ENCODE measurements at regions not wholly inside any gene's neighbourhood (a gene's known extent, or its start where the extent isn't known, plus 50 kb on each side); places are given as distances from the start of the nearest gene placed in this dataset.

DNA sequence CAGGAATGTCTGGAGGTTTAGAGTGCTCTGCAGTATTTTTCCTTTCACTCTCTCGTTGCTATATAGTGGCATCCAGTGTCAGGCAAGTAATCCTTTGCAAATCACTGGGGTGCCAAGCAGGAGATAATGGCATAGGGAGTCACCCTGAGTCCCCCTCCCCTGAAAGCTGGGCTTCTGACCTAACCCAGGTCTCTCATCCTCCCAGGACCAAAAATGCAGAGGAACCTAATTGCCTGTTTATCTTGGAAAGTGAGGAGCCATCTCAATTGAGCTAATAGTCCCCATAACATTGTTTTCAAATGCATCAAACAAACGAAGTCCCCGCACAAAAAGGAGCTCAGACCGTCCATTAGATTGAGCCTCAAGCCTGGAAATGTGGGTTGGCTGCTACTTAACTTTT is 368.0 kb upstream of the IRX2 start:
- Histone ChIP-seq H3K4me3 (replicated peaks in 1 of 3) (no peak overlapping the region), H3K9me3 (no peaks in the 10 kb centered on the region), H3K27ac (no peak overlapping the region), H3K27me3 (no peaks in the 10 kb centered on the region), H3K4me1 (no peaks in the 10 kb centered on the region), H3K36me3 (no peaks in the 10 kb centered on the region)
- TF ChIP-seq POLR2A (IDR thresholded peaks at IDR 0.05): no peak
- TF ChIP-seq, protein P1, sequence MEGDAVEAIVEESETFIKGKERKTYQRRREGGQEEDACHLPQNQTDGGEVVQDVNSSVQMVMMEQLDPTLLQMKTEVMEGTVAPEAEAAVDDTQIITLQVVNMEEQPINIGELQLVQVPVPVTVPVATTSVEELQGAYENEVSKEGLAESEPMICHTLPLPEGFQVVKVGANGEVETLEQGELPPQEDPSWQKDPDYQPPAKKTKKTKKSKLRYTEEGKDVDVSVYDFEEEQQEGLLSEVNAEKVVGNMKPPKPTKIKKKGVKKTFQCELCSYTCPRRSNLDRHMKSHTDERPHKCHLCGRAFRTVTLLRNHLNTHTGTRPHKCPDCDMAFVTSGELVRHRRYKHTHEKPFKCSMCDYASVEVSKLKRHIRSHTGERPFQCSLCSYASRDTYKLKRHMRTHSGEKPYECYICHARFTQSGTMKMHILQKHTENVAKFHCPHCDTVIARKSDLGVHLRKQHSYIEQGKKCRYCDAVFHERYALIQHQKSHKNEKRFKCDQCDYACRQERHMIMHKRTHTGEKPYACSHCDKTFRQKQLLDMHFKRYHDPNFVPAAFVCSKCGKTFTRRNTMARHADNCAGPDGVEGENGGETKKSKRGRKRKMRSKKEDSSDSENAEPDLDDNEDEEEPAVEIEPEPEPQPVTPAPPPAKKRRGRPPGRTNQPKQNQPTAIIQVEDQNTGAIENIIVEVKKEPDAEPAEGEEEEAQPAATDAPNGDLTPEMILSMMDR (IDR thresholded peaks at IDR 0.05): no peak
- WGBS, 2 donors: 27 to 44% methylated on average over 4 of the region's 4 CpGs
- intact Hi-C loops (cut with DNase I): no loop called here
- no peak for DNase-seq

DNA sequence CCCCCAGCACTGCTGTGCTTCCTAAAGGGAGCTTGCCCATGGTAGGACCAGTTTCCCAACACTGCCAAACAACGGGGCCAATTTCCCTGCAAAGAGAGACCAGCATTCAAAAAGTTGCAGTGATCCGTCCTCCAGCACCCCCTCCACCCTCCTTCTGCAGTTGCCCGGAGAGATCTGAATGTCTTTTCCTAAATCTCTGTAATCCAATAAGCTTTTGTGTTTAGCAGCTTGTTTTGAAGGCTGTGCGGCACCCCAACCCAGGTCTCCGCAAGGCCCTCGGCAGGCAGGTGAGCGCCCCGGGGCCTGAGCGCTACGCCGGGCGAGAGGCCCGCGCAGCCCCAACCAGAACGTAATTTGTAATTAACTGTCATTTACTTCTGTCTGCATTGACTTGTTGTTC is 366.9 kb upstream of the IRX2 start:
- Histone ChIP-seq H3K4me3 (replicated peaks in 1 of 3) (no peak overlapping the region), H3K27ac (no peak overlapping the region), H3K36me3 (no peaks in the 10 kb centered on the region), H3K4me1 (no peaks in the 10 kb centered on the region), H3K27me3 (no peaks in the 10 kb centered on the region), H3K9me3 (no peaks in the 10 kb centered on the region)
- 54 to 61% methylated on average over 15 of the region's 15 CpGs for WGBS, 2 donors
- intact Hi-C loops (cut with DNase I): no loop called here
- TF ChIP-seq POLR2A (IDR thresholded peaks at IDR 0.05): no peak
- TF ChIP-seq, protein P1 (IDR thresholded peaks at IDR 0.05): no peak
- DNase-seq: no peak

DNA sequence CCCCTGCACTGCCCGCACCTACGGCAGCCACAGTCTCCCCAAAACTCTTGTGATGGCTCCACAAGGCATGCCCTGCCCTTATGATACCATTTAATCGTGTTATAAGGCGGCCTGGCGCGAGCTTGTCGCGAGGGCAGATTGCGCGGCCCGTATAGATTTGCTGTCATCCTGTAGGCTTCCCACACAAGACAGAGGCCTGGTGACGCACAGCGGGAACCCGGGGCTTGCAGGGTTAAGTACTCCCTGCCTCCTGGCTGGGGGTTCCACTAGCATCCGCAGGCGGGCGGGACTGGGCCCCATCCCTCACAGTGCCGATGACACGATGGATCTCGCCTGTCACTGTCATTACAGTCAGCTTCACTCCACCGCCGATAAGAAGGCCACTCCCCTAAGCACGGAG is 364.9 kb upstream of the IRX2 start:
- no peaks in the 10 kb centered on the region for H3K9me3 ChIP-seq
- intact Hi-C loops (cut with DNase I): no loop called here
- 24 to 29% methylated on average over 11 to 22 of the region's 23 CpGs for WGBS, 2 donors
- TF ChIP-seq, protein P1 (IDR thresholded peaks at IDR 0.05): no peak
- TF ChIP-seq POLR2A (IDR thresholded peaks at IDR 0.05): no peak
- no peak overlapping the region for H3K4me3 ChIP-seq (replicated peaks in 1 of 3)
- no peaks in the 10 kb centered on the region for H3K27me3 ChIP-seq
- H3K27ac ChIP-seq: no peak overlapping the region
- no peaks in the 10 kb centered on the region for H3K36me3 ChIP-seq
- DNase-seq: no peak
- no peaks in the 10 kb centered on the region for H3K4me1 ChIP-seq

DNA sequence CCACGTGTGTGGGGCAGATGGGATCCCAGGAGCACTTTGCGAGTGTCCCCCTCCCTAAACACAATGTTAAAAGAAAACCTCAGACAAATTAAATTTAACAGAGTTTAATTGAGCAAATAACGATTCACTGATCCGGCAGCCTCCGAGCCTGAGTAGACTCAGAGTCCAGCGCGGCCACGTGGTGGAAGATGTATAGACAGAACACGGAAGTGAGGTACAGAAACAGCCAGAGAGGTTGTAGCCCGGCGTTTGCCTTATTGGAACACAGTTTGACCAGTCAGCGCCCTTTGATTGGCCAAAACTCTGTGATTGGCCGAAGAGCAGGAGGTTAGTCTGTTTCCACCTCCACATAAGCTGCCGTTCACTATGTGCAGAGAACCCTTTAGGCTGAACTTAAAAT is 363.0 kb upstream of the IRX2 start:
- no peak overlapping the region for H3K27ac ChIP-seq
- no peak for TF ChIP-seq POLR2A (IDR thresholded peaks at IDR 0.05)
- TF ChIP-seq, protein P1 (IDR thresholded peaks at IDR 0.05): no peak
- H3K9me3 ChIP-seq: no peaks in the 10 kb centered on the region
- 93 to 94% methylated on average over 14 of the region's 14 CpGs for WGBS, 2 donors
- H3K27me3 ChIP-seq: no peaks in the 10 kb centered on the region
- H3K4me1 ChIP-seq: no peaks in the 10 kb centered on the region
- H3K4me3 ChIP-seq (replicated peaks in 1 of 3): no peak overlapping the region
- intact Hi-C loops (cut with DNase I): no loop called here
- DNase-seq: no peak
- H3K36me3 ChIP-seq: no peaks in the 10 kb centered on the region

DNA sequence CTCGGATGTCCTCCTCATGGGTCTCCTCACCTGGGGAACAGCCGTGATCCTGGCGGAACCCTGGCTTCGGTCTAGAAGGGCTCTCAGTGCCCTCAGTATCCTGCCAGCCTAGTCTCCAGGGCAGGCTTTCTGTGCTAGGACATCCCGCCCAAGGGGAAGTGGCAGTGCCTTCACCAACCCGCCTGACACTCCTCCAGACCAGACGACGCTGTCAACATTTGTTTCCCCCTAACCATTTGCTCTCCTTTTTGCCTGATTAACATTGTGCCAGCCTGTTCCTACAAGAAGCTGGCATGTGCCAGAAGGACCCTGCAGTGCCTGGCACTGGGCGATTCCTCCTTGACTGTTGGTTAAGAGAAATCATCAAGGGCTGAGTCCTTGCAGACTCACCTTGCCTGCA is 358.9 kb upstream of the IRX2 start:
- no peak overlapping the region for H3K27ac ChIP-seq
- H3K4me1 ChIP-seq: no peaks in the 10 kb centered on the region
- H3K9me3 ChIP-seq: no peaks in the 10 kb centered on the region
- WGBS, 2 donors: 94 to 97% methylated on average over 9 of the region's 9 CpGs
- no peak overlapping the region for H3K4me3 ChIP-seq (replicated peaks in 1 of 3)
- TF ChIP-seq, protein P1 (IDR thresholded peaks at IDR 0.05): no peak
- TF ChIP-seq POLR2A (IDR thresholded peaks at IDR 0.05): no peak
- no peaks in the 10 kb centered on the region for H3K27me3 ChIP-seq
- intact Hi-C loops (cut with DNase I): no loop called here
- no peaks in the 10 kb centered on the region for H3K36me3 ChIP-seq
- no peak for DNase-seq

All from thyroid gland (tissue), 4 donors.